Right lobe of liver (tissue), 4 donors: ENCODE measurements at regions not wholly inside any gene's neighbourhood (a gene's known extent, or its start where the extent isn't known, plus 50 kb on each side); places are given as distances from the start of the nearest gene placed in this dataset.

Source experiments
- CTCF ChIP-seq, 4 donors: fragments of 200-600 bp in 3 of 4; fragments of 450-650 bp in 1 of 4; IDR thresholded peaks; one replicate each; pipeline versions ENCODE4 v1.5.1 to v1.8.0; 2016 to 2022; ENCODE audit warnings: antibody characterized with exemption in 4 of 4, mild to moderate bottlenecking in 2 of 4
- POLR2A ChIP-seq: fragments of 450-650 bp; IDR thresholded peaks from one replicate; pipeline ENCODE4 v1.6.1; 2017; ENCODE audit warnings: antibody characterized with exemption, mild to moderate bottlenecking
- donor health status: DM: no; HTN: no; CAD: no.
- donor health status: DM: no; HTN: no; CAD: no.
- donor health status: DM: no; HTN: yes; CAD: no.

GRCh38 chrY:19479141-19479540, 265.4 kb downstream of the KDM5D start:
- TF ChIP-seq CTCF (IDR thresholded peaks at IDR 0.05) (no peak), POLR2A (no peak)
